ENCODE measurements at regions not wholly inside any gene's neighbourhood (a gene's known extent, or its start where the extent isn't known, plus 50 kb on each side); places are given as distances from the start of the nearest gene placed in this dataset.
"Not testable (repeated sequence)": the region's sequence is repeated elsewhere in the genome, so short reads cannot be mapped to it uniquely, and the experiment has no call there.

- ChIA-PET CTCF (no interaction called here), POLR2A (no interaction called here)
- no peak for DNase-seq (ENCODE audit: low read depth, low spot score)
- H3K4me3 ChIP-seq (ENCODE audit: low read depth, low read length), result no peak overlapping the region
- no peak for TF ChIP-seq CTCF (IDR thresholded peaks at IDR 0.05; ENCODE audit: insufficient read depth, low read length, missing control alignments)
Measured at GRCh38 chr5:144040615-144041305, 129.7 kb downstream of the YIPF5 start.

GRCh38 chr5:144042156-144042555, 128.3 kb downstream of the YIPF5 start:
- no peak overlapping the region for H3K4me3 ChIP-seq (ENCODE audit: low read depth, low read length)
- no peak for TF ChIP-seq CTCF (IDR thresholded peaks at IDR 0.05; ENCODE audit: insufficient read depth, low read length, missing control alignments)
- no peak for DNase-seq (ENCODE audit: low read depth, low spot score)
- POLR2A ChIA-PET, result no interaction called here
- CTCF ChIA-PET, result no interaction called here

GRCh38 chr5:144048259-144048856, 122.1 kb downstream of the YIPF5 start:
- ChIA-PET POLR2A (no interaction called here), CTCF (no interaction called here)
- TF ChIP-seq CTCF (IDR thresholded peaks at IDR 0.05; ENCODE audit: insufficient read depth, low read length, missing control alignments), result no peak
- no peak for DNase-seq (ENCODE audit: low read depth, low spot score)
- H3K4me3 ChIP-seq (ENCODE audit: low read depth, low read length), result no peak overlapping the region

GRCh38 chr5:144055391-144055790, 115.1 kb downstream of the YIPF5 start:
- POLR2A ChIA-PET; H3K4me3 ChIP-seq (ENCODE audit: low read depth, low read length); CTCF ChIA-PET; DNase-seq (ENCODE audit: low read depth, low spot score): not testable (repeated sequence)

DNA sequence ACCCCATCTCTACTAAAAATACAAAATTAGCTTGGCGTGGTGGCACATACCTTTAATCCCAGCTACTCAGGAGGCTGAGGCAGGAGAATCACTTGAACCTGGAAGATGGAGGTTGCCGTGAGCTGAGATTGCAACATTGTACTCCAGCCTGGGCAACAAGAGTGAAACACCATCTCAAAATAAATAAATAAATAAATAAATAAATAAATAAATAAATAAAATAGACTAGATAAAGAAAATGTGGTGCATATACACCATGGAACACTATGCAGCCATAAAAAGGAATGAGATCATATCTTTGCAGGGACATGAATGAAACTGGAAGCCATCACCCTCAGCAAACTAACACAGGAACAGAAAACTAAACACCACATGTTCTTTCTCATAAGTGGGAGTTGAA, 110.4 kb downstream of the YIPF5 start:
- CTCF ChIA-PET; H3K4me3 ChIP-seq (ENCODE audit: low read depth, low read length); DNase-seq (ENCODE audit: low read depth, low spot score); POLR2A ChIA-PET: not testable (repeated sequence)

- no peak for DNase-seq (ENCODE audit: low read depth, low spot score)
- no peak for TF ChIP-seq CTCF (IDR thresholded peaks at IDR 0.05; ENCODE audit: insufficient read depth, low read length, missing control alignments)
- H3K4me3 ChIP-seq (ENCODE audit: low read depth, low read length), result no peak overlapping the region
- ChIA-PET CTCF (no interaction called here), POLR2A (no interaction called here)
Measured at GRCh38 chr5:144060598-144060997, 109.9 kb downstream of the YIPF5 start.

DNA sequence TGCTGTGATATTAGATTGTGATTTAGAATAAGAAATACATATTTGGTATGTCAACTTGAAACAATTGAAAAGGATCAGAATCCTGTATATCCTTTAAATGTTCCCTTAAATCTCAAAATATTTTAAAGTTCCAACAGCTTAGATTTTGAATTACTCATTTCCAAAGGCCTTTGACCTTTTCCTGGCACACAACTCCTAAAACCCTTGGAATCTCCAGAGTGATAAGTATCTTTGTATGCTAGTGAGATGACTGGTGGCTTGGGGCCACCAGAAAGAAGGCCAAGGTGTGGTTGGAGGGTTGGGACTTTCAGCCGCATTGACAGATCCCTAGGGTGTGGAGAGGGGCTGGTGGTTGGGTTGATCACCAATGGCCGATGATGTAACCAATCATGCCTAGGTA, 104.7 kb downstream of the YIPF5 start:
- POLR2A ChIA-PET, result no interaction called here
- no peak for DNase-seq (ENCODE audit: low read depth, low spot score)
- no peak for TF ChIP-seq CTCF (IDR thresholded peaks at IDR 0.05; ENCODE audit: insufficient read depth, low read length, missing control alignments)
- CTCF ChIA-PET, result no interaction called here
- H3K4me3 ChIP-seq (ENCODE audit: low read depth, low read length), result no peak overlapping the region
